ENCODE measurements at regions not wholly inside any gene's neighbourhood (a gene's known extent, or its start where the extent isn't known, plus 50 kb on each side); places are given as distances from the start of the nearest gene placed in this dataset.
"Not testable (repeated sequence)": the region's sequence is repeated elsewhere in the genome, so short reads cannot be mapped to it uniquely, and the experiment has no call there.

DNA sequence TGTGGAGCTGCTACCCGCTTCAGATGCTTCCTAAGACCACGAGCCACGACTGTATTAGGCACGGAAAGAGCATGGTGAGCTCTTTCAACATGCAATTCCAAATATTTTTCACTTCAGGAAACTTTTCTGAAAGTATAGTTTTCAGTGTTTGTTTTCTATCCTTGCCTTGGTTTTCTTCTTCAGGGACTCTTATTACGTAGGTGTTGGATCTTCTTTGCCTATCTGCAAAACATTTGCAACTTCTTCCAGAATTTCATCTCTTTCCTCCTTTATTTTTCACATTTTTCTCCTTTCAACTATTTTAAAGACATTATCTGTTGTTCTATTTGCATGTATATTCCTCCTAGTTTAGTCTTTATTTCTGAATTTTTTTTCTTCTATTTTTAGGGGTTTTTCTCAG lies 148.9 kb upstream of the LSM14A start:
- no peak for DNase-seq (ENCODE audit: low read depth in 2 of 2)

DNA sequence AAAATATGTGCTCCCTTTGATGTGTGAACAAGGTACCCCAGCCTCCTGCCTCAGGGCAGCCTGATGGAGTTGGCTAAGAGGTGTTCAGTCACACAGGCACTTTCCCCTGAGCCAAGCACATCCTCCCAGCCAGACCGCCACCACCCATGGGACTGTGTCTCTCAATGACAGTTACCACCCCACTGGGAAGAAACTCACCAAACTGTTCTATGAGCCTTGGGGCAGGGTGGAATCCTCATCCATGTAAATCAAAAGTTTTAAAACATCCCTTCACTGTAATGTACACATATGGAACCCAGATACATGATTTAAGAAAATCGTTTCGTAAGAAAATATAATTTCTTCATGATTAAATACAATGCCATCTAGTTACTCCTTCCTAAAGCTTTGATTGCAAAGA lies 138.4 kb upstream of the LSM14A start:
- no peak for DNase-seq (ENCODE audit: low read depth in 2 of 2)

DNA sequence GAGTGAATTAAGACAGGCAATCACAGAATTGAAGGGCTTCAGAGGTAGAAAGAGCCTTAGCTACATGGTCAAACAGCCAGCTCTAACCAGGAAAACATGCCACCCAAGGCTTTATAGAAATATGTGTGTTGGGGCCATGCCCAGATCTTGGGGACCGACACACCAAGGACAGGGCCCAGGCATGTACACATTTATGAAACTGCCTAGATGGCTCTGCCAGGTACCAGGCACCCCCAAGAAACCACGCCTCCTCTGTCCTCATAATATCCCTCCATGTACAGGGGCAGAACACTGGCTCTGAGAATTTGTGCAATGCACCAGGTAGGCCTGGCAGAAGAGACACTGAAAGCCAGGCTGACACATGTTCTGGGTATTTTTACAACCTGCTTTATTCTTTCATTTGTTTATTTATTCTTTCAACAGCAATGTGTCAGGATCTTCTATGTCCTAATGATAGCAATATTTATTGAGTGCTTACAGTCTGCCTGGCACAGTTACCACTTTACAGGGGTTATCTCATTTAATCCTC lies 137.9 kb upstream of the LSM14A start:
- no peak for DNase-seq (ENCODE audit: low read depth in 2 of 2)

DNA sequence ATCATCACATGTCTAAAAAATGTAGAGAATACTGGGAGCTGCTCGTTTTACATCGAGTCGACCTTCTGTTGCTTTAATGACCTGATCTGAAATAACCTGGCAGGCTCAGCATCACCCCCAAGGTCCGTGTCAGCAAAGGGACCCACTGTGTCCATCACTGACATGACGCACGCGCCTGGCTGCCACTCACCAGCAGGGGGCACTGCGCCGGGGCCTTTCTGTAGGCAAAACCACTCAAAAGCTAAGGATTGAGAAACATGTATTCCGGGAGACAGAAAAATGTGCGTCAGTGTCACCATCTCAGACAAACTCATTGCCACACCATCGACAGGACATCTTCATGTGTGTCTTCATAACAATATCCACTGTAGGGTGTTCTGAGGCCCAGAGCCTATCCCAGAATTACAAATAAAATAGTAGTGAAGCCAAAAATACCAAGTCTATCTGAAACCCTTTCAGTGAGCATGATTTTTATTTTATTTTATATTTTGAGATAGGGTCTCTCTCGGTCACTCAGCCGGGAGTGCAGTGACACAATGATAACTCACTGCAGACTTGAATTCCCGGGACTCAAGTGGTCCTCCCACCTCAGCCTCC lies 130.3 kb upstream of the LSM14A start:
- peak; percentile 11 to 51 for DNase-seq (ENCODE audit: low read depth in 2 of 2)

DNA sequence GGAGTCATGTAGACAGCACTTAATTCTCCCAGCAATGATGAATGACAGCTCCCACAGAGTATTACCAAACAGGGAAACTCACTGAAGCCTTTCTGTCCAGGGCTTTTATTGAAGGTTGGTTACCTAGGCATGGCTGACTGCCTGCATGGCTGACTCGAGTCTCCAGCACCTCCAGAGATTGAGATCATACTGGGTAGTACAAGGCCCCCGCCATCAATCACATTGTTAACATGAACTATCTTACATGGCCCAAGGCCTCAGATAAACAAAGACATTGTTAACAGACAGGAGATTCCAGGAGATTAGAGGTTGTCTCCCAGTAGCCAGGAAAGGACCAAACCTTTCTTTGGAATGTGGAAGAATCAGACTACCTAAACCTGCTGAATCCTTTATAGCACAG lies 128.3 kb upstream of the LSM14A start:
- DNase-seq (ENCODE audit: low read depth in 2 of 2) = no peak

DNA sequence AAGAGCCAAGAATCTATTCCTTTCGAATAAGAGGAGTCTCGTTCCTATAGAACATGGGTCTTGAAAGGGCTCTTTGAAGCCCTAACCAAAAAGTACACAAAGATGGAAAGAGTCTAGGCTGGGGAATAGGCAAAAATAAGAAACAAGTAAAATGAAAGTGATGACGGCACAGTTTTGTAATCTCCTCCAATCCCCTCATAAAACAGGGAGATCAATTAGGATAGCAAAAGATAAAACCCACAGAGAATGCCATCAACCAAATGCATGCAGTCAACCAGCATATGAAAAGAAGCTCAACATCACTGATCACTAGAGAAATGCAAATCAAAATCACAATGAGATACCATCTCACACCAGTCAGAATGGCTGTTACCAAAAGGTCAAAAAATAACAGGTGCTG lies 122.4 kb upstream of the LSM14A start:
- DNase-seq (ENCODE audit: low read depth in 2 of 2) = no peak

DNA sequence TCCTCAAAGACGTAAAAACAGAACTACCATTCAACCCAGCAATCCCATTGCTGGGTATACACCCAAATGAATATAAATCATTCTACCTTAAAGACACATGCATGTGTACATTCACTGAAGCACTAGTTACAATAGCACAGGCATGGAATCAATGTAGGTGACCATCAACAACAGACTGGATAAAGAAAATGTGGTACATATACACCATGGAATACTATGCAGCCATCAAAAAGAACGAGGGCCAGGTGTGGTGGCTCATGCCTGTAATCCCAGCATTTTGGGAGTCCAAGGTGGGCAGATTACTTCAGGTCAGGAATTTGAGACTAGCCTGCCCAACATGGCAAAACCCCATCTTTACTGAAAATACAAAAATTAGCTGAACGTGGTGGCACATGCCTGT lies 121.9 kb upstream of the LSM14A start:
- not testable (repeated sequence) for DNase-seq (ENCODE audit: low read depth in 2 of 2)

DNA sequence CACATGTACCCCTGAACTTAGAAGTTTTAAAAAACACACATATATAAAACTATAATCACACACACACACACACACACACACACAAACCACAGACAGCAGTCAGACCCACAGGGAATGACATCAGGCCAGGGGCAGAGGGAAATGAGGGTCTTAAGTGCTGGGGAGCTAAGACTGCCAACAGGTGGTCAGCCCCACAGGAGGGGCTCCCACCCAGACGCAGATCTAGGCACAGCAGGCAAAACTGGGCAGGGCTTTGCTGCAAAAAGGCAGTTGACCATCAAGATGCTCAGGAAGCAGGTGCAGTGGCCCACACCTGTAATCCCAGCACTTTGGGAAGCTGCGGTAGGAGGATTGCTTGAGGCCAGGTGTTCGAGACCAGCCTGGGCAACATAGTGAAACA lies 121.0 kb upstream of the LSM14A start:
- no peak for DNase-seq (ENCODE audit: low read depth in 2 of 2)

DNA sequence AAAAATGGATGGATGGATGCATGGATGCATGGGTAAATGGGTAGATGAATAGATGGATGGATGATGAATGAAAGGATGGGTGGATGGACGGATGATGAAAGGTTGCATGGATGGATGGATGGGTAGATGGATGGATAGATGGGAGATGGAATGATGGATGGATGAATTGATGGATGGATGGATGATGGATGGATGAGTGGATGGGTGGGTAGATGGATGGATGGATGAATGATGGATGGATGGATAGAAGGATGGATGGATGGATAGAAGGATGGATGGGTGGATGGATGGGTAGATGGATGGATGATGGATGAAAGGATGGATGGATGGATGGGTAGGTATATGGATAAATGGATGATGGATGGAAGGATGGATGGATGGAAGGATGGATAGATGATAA lies 115.1 kb upstream of the LSM14A start:
- DNase-seq (ENCODE audit: low read depth in 2 of 2) = no peak

DNA sequence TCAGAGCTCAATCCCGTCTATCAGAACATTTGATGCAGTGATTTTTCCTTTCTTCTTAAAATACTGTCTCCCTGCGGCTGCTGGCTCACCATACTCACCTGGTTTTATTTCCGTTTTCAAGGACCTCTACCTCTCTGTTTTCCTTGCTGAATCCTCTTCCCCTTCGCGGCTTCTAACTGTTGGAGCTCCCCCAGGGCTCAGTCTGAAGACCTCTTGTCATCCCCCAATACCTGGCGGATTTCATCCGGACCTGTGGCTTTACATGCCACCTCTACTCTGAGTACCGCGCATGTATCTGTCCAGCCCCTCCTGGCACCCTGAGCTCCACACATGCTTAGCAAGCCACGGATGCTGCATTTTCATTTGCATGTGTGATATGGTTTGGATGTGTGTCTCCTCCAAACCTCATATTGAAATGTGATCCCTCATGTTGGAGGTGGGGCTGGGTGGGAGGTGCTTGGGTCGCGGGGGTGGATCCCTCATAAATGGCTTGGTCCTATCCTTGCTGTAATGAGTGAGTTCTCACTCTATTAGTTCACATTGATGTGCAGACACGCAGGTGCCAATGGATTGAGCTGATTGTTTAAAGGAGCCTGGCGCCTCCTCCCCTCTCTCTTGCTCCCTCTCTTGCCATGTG lies 106.2 kb upstream of the LSM14A start:
- no peak for DNase-seq (ENCODE audit: low read depth in 2 of 2)

DNA sequence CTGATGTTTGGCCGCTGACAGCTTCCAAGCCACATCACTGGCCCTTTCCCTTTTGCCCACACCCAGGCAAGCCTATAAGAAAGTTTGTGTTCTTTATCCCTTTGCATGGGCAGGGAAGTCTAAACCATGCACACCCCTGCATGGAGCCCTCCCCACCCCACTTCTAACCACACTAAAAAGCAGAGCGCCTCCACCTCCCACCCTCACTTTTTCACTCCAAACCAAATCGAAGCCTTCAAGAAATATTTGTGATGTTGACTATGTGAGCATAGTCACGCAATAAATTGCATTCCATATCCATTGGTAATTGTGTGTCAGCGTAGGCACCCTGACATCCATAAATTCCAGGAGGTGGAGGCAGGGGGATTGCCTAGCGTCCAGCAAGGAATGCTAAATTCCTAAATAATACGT lies 104.4 kb upstream of the LSM14A start:
- DNase-seq (ENCODE audit: low read depth in 2 of 2) = no peak

DNA sequence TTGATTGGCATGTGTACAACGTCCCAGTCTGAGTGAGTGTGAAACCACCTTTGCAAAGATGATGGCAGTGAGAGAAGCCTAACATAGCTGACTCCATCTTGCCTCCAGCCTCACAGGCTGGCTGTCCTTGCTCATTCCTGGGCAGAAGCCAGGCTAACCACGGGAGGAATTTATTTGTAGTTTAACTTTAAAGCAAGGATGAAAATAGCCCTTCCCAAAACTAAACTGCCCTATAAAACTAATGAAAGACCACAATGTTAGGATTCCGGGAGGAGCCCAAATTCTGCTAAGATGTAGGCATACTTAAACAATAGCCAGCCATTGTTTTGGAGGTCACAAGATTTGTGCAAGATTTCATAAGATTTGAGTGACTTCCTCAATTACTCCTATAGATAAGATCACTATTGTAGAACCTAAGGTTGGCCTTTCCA lies 96.6 kb upstream of the LSM14A start:
- no peak for DNase-seq (ENCODE audit: low read depth in 2 of 2)

DNA sequence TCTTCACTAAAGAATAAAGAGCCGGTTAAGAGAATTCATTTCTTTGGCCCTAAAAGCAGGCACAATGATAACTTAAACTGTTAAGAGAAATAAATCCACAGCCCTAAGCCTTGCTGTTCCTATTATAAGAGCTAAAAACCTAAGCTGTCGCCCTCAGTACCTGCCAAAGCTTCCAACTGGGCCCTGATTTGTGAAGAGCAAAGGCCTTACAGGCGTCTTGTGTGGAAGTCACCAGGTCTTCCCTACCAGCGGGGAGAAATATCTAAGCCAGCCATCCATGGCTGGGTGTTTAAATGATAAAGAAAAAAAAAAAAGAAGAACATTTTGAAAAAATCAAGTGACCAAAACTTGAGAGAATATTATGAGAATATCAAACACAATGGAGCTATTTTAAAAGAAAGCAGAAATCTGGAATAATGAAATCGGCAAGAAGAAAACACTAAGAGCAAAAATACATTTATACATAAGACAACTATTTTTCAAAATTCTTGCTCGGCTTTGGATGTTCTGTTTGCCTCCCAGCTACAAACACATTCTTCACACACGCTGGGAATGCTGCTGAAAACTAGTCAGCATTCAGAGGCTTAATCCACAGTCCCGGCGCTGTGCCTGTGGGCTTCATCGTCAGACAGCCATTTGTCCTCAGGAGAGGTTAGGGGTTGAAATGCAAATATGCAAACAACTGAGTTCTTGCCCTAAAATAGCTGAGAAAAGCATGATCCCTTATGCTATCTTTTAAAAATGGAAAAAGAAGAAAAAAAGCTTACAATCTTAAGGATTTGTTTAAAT lies 89.8 kb upstream of the LSM14A start:
- DNase-seq (ENCODE audit: low read depth in 2 of 2) = no peak

DNA sequence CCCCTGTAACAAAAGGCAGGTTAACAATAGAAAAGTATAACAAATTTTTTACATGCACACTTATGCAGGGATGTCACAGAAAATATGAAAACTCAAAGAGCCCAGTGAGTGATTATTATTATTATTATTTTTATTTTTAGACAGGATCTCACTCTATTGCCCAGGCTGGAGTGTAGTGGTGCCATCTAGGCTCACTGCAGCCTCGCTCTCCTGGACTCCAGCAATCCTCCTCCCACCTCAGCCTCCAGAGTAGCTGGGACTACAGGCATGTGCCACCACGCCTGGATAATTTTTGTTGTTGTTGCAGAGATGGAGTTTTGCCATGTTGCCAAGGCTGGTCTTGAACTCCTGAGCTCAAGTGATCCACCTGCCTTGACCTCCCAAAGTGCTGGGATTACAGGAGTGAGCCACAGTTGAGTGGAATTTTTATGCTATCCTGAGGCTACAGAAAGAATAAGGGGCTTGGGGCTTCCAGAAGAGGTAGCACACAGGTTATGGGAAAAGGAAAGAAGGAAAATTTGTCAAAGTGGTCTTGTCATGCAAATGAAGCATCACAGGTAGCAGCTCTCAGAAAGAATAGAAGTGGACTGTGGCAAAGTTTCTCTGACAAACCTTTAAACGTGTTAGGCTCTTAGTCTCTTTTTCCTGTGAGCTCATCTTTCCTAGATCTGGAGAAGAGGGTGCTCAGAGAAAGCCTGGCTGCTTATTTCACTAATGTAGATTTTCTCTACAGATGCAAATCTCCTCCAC lies 87.7 kb upstream of the LSM14A start:
- DNase-seq (ENCODE audit: low read depth in 2 of 2) = no peak

DNA sequence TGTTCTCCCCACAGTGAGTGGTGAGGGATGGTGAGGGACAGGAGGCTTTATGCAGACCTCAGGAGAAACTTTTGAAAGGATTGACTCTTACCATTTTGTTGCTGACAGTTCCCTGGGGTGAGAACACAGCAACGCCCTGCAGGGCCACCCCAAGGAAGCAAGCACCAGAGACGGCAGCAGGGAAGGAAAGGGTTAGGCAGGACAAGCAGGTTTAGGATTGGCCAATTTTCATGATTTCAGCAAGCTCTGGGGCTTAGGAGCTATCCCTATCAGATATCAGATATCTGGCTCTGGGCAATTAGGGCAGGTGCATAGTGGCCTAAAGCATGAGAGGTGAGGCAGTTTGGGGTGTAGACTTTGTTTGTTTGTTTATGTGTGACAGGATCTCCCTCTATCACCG lies 87.0 kb upstream of the LSM14A start:
- no peak for DNase-seq (ENCODE audit: low read depth in 2 of 2)

DNA sequence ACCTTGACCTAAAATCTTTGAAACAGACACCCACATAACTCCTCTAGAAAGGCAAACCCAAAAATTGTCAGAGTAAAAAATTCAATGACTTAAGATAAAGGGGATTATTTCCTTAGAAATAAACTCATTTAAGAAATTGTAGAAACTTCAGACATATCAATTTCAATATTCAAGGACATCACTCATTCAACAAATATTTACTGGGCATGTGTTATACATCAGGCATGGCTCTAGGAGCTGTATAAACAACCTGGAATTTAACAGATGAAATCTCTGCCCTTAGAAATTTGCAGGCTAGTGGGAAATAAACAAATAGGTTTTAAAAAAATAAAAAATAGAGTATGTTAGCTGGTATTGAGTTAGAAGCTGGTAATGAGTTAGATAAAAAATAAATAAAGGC lies 84.0 kb upstream of the LSM14A start:
- DNase-seq (ENCODE audit: low read depth in 2 of 2) = no peak

DNA sequence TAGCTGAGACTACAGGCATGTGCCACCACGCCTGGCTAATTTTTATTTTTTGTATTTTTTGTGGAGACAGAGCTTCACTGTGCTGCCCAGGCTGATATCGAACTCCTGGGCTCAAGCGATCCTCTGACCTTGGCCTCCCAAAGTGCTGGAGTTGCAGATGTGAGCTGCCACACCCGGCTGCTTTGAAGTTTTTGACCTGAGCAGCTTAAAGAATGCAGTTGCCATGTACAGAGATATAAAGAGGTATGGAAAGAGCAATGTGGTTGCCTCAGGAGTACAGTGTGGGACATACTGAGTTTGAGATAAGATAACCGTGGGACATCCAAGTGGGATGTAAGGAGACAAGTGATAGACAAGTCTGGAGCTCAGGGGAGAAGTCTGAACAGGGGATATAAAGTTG lies 82.7 kb upstream of the LSM14A start:
- DNase-seq (ENCODE audit: low read depth in 2 of 2) = no peak

DNA sequence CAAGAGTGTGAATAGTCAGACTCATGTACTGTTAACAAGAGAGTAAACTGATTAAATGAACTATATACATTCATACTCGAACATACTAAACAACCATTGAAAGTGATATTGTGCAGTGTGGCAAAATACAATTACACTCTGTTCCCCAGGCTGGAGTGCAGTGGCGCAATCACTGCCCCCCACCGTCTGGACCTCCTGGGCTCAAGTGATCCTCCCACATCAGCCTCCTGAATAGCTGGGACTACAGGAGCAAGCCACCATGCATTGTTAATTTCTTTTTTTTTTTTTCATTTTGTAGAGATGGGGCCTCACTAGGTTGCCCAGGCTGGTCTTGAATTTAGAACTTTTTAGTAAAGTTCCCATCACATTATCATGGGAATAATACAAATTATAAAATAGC lies 77.3 kb upstream of the LSM14A start:
- no peak for DNase-seq (ENCODE audit: low read depth in 2 of 2)

DNA sequence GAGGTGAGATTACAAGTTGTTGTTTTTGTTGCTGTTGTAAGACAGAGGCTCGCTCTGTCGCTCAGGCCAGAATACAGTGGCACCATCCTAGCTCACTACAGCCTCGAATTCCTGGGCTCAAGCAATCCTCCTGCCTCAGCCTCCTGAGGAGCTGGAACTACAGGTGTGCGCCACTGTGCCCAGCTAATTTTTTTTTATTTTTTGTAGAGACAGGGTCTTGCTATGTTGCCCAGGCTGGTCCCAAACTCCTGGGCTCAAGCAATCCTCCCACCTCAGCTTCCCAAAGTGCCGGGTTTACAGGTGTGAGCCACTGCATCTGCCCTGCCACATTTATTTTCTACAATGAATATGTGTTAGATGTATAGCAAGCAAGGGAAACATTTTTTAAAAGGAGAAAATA lies 76.9 kb upstream of the LSM14A start:
- DNase-seq (ENCODE audit: low read depth in 2 of 2) = not testable (repeated sequence)

DNA sequence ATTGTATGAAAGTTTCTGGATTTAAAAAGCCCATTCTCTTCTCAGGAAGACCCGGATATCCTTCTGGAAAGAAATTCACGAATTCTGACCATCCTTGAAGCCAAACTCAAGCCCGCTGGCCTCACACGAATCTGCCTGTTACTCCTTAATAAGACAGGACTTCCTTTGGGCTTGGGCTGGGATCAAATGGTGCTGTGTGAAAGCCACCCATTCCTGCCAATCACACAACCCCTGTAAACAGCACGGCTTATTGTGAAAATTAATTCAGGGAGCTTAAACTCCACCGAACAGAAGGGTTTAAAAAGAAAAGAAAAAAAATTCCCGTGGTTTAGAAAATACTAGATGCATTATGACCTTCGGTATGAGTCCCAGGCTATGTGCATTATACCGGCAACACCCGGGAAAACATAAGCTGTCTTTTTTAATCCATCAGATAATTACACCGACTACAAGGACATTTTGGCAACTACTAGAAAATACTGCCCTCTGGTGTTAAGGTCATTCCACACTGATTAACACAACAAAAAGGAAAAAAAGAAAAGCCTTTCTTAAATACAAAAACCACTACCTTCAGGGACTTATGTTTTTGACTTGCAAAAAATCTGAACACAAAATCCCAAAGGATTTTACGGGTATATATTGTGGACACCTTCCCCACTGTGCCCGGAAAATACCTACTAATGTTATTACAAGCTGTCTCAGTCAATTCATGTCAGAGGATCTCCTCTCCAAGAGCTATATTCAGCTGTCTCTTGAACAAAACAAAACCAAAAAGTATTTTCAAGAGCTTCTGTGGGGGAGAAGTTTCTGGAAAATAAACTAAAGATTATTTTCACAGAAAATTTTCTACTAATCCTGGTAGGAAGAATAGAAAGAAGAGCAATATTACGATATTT lies 76.0 kb upstream of the LSM14A start:
- DNase-seq (ENCODE audit: low read depth in 2 of 2) = peak; percentile 39 to 62

DNA sequence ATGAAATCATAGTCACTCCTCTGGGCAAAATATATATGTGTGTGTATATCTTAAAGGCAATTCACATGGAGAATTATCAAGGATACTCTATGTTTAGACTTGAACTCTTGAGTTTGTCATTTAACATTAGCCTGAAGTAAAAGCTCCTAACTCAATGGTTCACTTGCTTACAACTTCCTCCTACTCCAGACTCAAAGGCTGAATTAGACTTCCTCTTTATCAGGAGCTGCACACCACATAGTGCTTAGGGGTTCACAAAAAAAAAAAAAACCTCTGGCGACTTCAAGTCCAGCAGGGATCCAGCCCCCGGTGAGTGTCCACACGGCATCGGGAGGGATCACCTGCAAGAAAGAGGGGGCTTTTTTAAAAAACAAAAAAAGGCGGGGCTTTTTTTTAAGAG lies 68.2 kb upstream of the LSM14A start:
- DNase-seq (ENCODE audit: low read depth in 2 of 2) = no peak
